HUDEP-2 (cell line): ENCODE measurements at regions not wholly inside any gene's neighbourhood (a gene's known extent, or its start where the extent isn't known, plus 50 kb on each side); places are given as distances from the start of the nearest gene placed in this dataset.

ENCODE experiments used
- DNase-seq, 76 experiments: peaks; one replicate each; lab custom pipeline; 2025; ENCODE audit not compliant: unreplicated experiment in 76 of 76; lab: John Stamatoyannopoulos, UW

- DNase-seq, result no peak
Observed at GRCh38 chr5:97914483-97914882, 731.4 kb upstream of the RIOK2 start.

GRCh38 chr5:97915106-97915505 is 732.1 kb upstream of the RIOK2 start:
- no peak for DNase-seq

GRCh38 chr5:97918057-97918456 is 735.0 kb upstream of the RIOK2 start:
- no peak for DNase-seq

- no peak for DNase-seq
Observed at GRCh38 chr5:97918620-97919019, 735.6 kb upstream of the RIOK2 start.

- no peak for DNase-seq
Observed at GRCh38 chr5:97919719-97920118, 736.7 kb upstream of the RIOK2 start.

- no peak for DNase-seq
Observed at GRCh38 chr5:97922776-97923175, 739.7 kb upstream of the RIOK2 start.

- DNase-seq, result no peak
Observed at GRCh38 chr5:97923496-97923895, 740.4 kb upstream of the RIOK2 start.

- DNase-seq, result no peak
Observed at GRCh38 chr5:97923997-97924396, 741.0 kb upstream of the RIOK2 start.

GRCh38 chr5:97929383-97929782 is 746.3 kb upstream of the RIOK2 start:
- DNase-seq, result no peak

GRCh38 chr5:97931829-97932228 is 748.8 kb upstream of the RIOK2 start:
- no peak for DNase-seq

GRCh38 chr5:97936231-97936630 is 753.2 kb upstream of the RIOK2 start:
- no peak for DNase-seq

GRCh38 chr5:97937846-97938245 is 754.8 kb upstream of the RIOK2 start:
- DNase-seq, result no peak

- DNase-seq, result no peak
Observed at GRCh38 chr5:97943036-97943435, 760.0 kb upstream of the RIOK2 start.

- DNase-seq, result no peak
Observed at GRCh38 chr5:97951139-97951538, 768.1 kb upstream of the RIOK2 start.

GRCh38 chr5:97955450-97955849 is 772.4 kb upstream of the RIOK2 start:
- no peak for DNase-seq

GRCh38 chr5:97967292-97967691 is 784.2 kb upstream of the RIOK2 start:
- DNase-seq, result no peak

- DNase-seq, result no peak
Observed at GRCh38 chr5:97968346-97968745, 785.3 kb upstream of the RIOK2 start.

- no peak for DNase-seq
Observed at GRCh38 chr5:97979740-97980139, 793.7 kb upstream of the RGMB start.

GRCh38 chr5:97980291-97980690 is 793.2 kb upstream of the RGMB start:
- no peak for DNase-seq

- peak in 1 of 76 experiments; percentile 0 for DNase-seq
Observed at GRCh38 chr5:97986069-97986468, 787.4 kb upstream of the RGMB start.

GRCh38 chr5:97991236-97991635 is 782.2 kb upstream of the RGMB start:
- no peak for DNase-seq

GRCh38 chr5:97998941-97999340 is 774.5 kb upstream of the RGMB start:
- DNase-seq, result no peak

GRCh38 chr5:98004463-98004862 is 769.0 kb upstream of the RGMB start:
- no peak for DNase-seq

GRCh38 chr5:98016771-98017170 is 756.7 kb upstream of the RGMB start:
- no peak for DNase-seq
